GM23338 (cell line): ENCODE measurements at regions not wholly inside any gene's neighbourhood (a gene's known extent, or its start where the extent isn't known, plus 50 kb on each side); places are given as distances from the start of the nearest gene placed in this dataset.

ENCODE experiments used
- CREB1 ChIP-seq: fragments of 250-450 bp; sonication (Bioruptor Pico); IDR thresholded peaks from 2 replicates; pipeline ENCODE4 v1.5.0; 2020; ENCODE audit warnings: low read depth, mild to moderate bottlenecking, moderate library complexity
- EZH2 ChIP-seq: fragments of 200-600 bp; sonication (generic); IDR thresholded peaks from one replicate; pipeline ENCODE4 v1.8.0; 2017; ENCODE audit warnings: antibody characterized with exemption, mild to moderate bottlenecking, low read depth; ENCODE audit not compliant: unreplicated experiment
- TF ChIP-seq, protein P1 (sequence below), 2 experiments: fragments of 200-600 bp in 1 of 2; sonication (generic) in 1 of 2; conservative IDR thresholded peaks; 2 replicates each; pipeline versions ENCODE4 v1.5.1 to v1.6.1; 2016 to 2017; ENCODE audit warnings: antibody characterized with exemption in 2 of 2, low read depth in 2 of 2, mild to moderate bottlenecking in 2 of 2, moderate library complexity in 1 of 2

- TF ChIP-seq, protein P1, sequence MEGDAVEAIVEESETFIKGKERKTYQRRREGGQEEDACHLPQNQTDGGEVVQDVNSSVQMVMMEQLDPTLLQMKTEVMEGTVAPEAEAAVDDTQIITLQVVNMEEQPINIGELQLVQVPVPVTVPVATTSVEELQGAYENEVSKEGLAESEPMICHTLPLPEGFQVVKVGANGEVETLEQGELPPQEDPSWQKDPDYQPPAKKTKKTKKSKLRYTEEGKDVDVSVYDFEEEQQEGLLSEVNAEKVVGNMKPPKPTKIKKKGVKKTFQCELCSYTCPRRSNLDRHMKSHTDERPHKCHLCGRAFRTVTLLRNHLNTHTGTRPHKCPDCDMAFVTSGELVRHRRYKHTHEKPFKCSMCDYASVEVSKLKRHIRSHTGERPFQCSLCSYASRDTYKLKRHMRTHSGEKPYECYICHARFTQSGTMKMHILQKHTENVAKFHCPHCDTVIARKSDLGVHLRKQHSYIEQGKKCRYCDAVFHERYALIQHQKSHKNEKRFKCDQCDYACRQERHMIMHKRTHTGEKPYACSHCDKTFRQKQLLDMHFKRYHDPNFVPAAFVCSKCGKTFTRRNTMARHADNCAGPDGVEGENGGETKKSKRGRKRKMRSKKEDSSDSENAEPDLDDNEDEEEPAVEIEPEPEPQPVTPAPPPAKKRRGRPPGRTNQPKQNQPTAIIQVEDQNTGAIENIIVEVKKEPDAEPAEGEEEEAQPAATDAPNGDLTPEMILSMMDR (conservative IDR thresholded peaks at IDR 0.05; ENCODE audit: low read depth in 2 of 2): peak; percentile 24 to 59; a peak in 3 of 4 replicates
- no peak for TF ChIP-seq CREB1 (CRISPR knock-in tag)
- TF ChIP-seq EZH2: no peak
Observed at GRCh38 chr1:70714149-70714548, 303.1 kb downstream of the CTH start.
